Activated CD8-positive, alpha-beta T cell treated with anti-CD3 and anti-CD28 coated beads for 36 hours (primary cell): ENCODE measurements at regions not wholly inside any gene's neighbourhood (a gene's known extent, or its start where the extent isn't known, plus 50 kb on each side); places are given as distances from the start of the nearest gene placed in this dataset.

Source experiments
- ATAC-seq: fragments of 200-7000 bp; cut with Tn5 transposase; one replicate; pipeline ENCODE4 v1.10.0; 2021; ENCODE audit warnings: mild to moderate bottlenecking, moderate library complexity
- CTCF ChIA-PET: fragments of 350-600 bp; sonication (Branson Sonifier 250); formaldehyde crosslinking; loops from one replicate; lab custom pipeline; 2021; ENCODE audit warnings: antibody characterized with exemption; lab: Charles Lee
- POLR2A ChIA-PET: fragments of 350-600 bp; sonication (Branson Sonifier 250); formaldehyde crosslinking; loops from one replicate; lab custom pipeline; 2021; ENCODE audit warnings: antibody characterized with exemption; lab: Charles Lee
- DNase-seq: peaks from one replicate; pipeline ENCODE4 v3.0.0-alpha.2; 2020
- H3K27ac Mint-ChIP-seq: one replicate; pipeline ENCODE4 v1.8.0; 2021; ENCODE audit warnings: mild to moderate bottlenecking, mixed read lengths
- H3K27me3 Mint-ChIP-seq: one replicate; pipeline ENCODE4 v1.8.0; 2021; ENCODE audit warnings: mixed read lengths
- H3K36me3 Mint-ChIP-seq: one replicate; pipeline ENCODE4 v1.8.0; 2021; ENCODE audit warnings: low read depth, mixed read lengths
- H3K4me1 Mint-ChIP-seq: one replicate; pipeline ENCODE4 v1.8.0; 2021; ENCODE audit warnings: low read depth, mixed read lengths
- H3K4me3 Mint-ChIP-seq: one replicate; pipeline ENCODE4 v1.8.0; 2021; ENCODE audit warnings: mild to moderate bottlenecking, moderate library complexity, mixed read lengths
- H3K9me3 Mint-ChIP-seq: one replicate; pipeline ENCODE4 v1.8.0; 2021; ENCODE audit warnings: mixed read lengths
- intact Hi-C: fragments of 100-400 bp; cut with micrococcal nuclease; formaldehyde crosslinking; loops from one replicate; pipeline ENCODE4 v1.10.0; 2022
- TF ChIP-seq, protein P1 (sequence below): fragments of 200-600 bp; IDR thresholded peaks from one replicate; pipeline ENCODE4 v1.8.0; 2022; ENCODE audit warnings: antibody characterized with exemption, mild to moderate bottlenecking

DNA sequence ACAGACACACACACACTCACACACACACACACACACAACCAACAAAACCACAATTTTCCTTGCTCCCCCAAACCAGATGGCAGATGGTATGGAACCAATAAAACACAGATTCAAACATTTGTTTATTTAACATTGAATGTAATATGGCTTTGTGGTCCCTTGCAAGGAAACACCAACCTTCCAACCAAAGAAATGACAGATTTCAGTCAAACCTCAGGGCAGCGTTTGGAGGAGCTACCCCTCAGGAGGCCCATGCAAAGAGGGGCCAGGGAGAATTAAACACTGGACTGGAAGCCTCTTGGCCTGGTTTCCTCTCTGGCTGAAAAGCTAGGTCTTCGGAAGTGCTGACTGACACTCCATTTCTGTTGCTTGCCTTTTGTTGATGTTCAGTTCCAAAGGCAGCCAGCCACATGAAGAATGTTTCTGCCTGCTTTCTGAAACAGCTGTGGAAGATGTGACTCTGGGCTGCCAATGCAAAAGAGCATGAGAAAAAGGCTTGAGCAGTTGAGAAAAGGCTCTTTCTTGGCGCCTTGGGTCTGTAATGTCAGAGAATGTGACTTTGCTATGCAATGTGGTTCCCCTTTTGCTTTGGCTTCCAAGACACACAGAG lies 296.1 kb downstream of the RPLP1 start:
- Mint-ChIP-seq H3K27me3 (peaks cover 20% of the 10 kb centered on the region), H3K36me3 (peaks cover 7% of the 10 kb centered on the region), H3K4me3 (no peak overlapping the region), H3K27ac (no peak overlapping the region), H3K4me1 (peaks cover 43% of the 10 kb centered on the region), H3K9me3 (peaks cover 13% of the 10 kb centered on the region)
- ATAC-seq, result no peak
- DNase-seq, result no peak
- ChIA-PET POLR2A (no interaction called here), CTCF (interaction anchor here (1.3 to 2.0 kb wide), 2 partner anchors 26 to 272 kb away, joined by 4 to 5 read pairs; no protein-coding TSS in a partner anchor)
- intact Hi-C loops, result no loop called here
- TF ChIP-seq, protein P1, sequence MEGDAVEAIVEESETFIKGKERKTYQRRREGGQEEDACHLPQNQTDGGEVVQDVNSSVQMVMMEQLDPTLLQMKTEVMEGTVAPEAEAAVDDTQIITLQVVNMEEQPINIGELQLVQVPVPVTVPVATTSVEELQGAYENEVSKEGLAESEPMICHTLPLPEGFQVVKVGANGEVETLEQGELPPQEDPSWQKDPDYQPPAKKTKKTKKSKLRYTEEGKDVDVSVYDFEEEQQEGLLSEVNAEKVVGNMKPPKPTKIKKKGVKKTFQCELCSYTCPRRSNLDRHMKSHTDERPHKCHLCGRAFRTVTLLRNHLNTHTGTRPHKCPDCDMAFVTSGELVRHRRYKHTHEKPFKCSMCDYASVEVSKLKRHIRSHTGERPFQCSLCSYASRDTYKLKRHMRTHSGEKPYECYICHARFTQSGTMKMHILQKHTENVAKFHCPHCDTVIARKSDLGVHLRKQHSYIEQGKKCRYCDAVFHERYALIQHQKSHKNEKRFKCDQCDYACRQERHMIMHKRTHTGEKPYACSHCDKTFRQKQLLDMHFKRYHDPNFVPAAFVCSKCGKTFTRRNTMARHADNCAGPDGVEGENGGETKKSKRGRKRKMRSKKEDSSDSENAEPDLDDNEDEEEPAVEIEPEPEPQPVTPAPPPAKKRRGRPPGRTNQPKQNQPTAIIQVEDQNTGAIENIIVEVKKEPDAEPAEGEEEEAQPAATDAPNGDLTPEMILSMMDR, result no peak

DNA sequence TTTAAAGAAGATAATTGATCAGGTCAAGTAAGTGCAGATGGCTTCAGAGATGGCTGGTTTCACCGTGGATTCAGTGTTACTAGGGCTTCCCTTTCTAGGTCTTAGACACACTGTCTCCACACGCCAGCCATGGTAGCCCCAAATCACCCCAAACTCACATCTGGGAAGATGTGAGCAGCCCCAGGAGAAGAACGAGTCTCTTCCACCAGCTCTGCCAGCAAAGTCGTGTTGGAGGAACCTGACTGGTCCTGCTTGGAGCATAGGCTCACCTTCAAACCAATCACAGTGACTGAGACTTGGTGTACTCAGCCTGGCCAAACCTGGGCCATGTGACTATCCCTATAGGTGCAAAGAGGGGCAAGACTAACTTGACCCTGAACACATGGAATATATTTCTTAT lies 296.7 kb downstream of the RPLP1 start:
- ChIA-PET POLR2A (no interaction called here), CTCF (interaction anchor here (1.3 to 2.0 kb wide), 2 partner anchors 26 to 273 kb away, joined by 4 to 5 read pairs; no protein-coding TSS in a partner anchor)
- intact Hi-C loops, result no loop called here
- Mint-ChIP-seq H3K36me3 (peaks cover 12% of the 10 kb centered on the region), H3K27ac (no peak overlapping the region), H3K4me3 (no peak overlapping the region), H3K9me3 (peaks cover 17% of the 10 kb centered on the region), H3K27me3 (peaks cover 20% of the 10 kb centered on the region), H3K4me1 (peaks cover 43% of the 10 kb centered on the region)
- TF ChIP-seq, protein P1, result no peak
- ATAC-seq (no peak), DNase-seq (no peak)

DNA sequence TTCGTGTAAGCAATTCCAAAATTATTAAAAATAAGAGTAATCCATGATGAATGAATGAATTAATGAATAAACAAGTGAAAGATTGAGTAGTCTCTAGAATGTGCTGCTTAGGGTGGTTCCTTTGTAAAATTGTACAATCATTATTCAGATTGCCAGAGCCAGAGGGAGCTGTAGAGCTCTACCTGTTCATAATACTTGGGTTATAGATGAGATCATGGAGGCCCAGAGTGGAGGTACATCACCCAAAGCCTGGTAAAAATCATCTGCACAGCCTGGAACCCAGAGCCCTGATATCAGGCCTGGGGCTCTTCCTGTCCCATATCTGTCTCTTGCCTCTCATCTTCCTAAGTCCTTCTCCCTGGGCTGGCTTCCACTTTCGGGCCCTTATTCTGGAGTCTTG lies 297.2 kb downstream of the RPLP1 start:
- POLR2A ChIA-PET, result no interaction called here
- TF ChIP-seq, protein P1, result peak; percentile 61
- Mint-ChIP-seq H3K9me3 (peaks cover 22% of the 10 kb centered on the region), H3K4me1 (peaks cover 43% of the 10 kb centered on the region), H3K27me3 (peaks cover 19% of the 10 kb centered on the region), H3K27ac (no peak overlapping the region), H3K36me3 (peaks cover 17% of the 10 kb centered on the region), H3K4me3 (no peak overlapping the region)
- intact Hi-C loops, result loop anchor here (10.0 kb wide), 2 partner anchors 175 to 495 kb away; no protein-coding TSS in a partner anchor
- DNase-seq, result peak; percentile 45
- ATAC-seq, result peak; percentile 76
- CTCF ChIA-PET, result interaction anchor here (0.6 to 2.0 kb wide), 4 partner anchors 13 to 344 kb away, joined by 3 to 5 read pairs (median 4); no protein-coding TSS in a partner anchor

DNA sequence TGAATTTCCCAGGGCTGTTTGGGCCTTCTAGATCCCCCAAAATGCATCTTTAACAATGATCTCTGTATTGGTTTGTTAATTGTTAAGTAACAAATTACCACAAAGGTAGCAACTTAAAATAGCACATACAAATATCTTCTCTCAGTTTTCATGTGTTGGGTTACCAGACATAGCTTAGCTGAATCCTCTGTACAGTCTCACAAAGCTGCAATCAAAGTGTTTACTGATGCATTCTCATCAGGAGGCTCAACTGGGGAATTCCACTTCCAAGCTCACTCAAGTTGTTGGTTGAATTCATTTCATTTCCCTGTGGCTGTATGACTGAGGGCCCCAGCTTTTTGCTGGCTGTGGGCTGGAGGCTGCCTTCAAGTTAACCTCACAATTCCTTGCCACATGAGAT lies 297.6 kb downstream of the RPLP1 start:
- DNase-seq (no peak), ATAC-seq (no peak)
- peaks cover 17% of the 10 kb centered on the region for H3K36me3 Mint-ChIP-seq
- CTCF ChIA-PET, result interaction anchor here (0.6 to 1.1 kb wide), 3 partner anchors 9 to 343 kb away, joined by 3 to 5 read pairs (median 3); no protein-coding TSS in a partner anchor
- H3K4me1 Mint-ChIP-seq, result peaks cover 45% of the 10 kb centered on the region
- H3K27ac Mint-ChIP-seq, result no peak overlapping the region
- POLR2A ChIA-PET, result no interaction called here
- peaks cover 22% of the 10 kb centered on the region for H3K9me3 Mint-ChIP-seq
- intact Hi-C loops, result loop anchor here (10.0 kb wide), 2 partner anchors 175 to 495 kb away; no protein-coding TSS in a partner anchor
- no peak overlapping the region for H3K4me3 Mint-ChIP-seq
- TF ChIP-seq, protein P1, result no peak
- H3K27me3 Mint-ChIP-seq, result peaks cover 17% of the 10 kb centered on the region

DNA sequence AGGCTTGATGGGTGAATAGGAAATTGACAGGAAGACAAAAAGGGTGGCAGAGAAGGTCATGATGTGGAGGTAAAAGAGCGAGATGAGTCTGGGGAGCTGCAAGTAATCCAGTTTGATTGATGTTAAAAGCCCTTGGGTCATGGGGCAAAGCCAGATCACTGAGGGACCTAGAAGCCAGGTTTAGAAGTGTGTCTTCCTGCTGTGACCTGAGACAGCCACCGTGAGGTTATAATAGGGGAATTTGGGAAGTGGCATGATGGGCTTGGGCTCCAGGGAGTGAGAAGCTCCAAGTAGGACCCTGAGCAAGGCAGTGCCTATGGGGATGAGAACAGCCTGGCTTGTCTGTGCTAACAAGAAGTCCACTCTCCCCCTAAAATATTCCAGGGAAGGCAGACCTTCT lies 298.5 kb downstream of the RPLP1 start:
- peak overlapping the region; percentile 2 for H3K27ac Mint-ChIP-seq

More for the DNA sequence above, 298.5 kb downstream of the RPLP1 start:
- TF ChIP-seq, protein P1, result no peak
- DNase-seq, result no peak
- ATAC-seq, result no peak
- H3K4me3 Mint-ChIP-seq, result no peak overlapping the region
- peaks cover 17% of the 10 kb centered on the region for H3K36me3 Mint-ChIP-seq
- H3K27me3 Mint-ChIP-seq, result peaks cover 12% of the 10 kb centered on the region
- peaks cover 54% of the 10 kb centered on the region for H3K4me1 Mint-ChIP-seq
- POLR2A ChIA-PET, result interaction anchor here (0.6 to 1.3 kb wide), 2 partner anchors 10 to 391 kb away, joined by 3 to 4 read pairs; no protein-coding TSS in a partner anchor
- peaks cover 22% of the 10 kb centered on the region for H3K9me3 Mint-ChIP-seq
- CTCF ChIA-PET, result interaction anchor here (0.8 to 1.5 kb wide), 2 partner anchors 10 to 23 kb away, joined by 5 to 7 read pairs; no protein-coding TSS in a partner anchor
- intact Hi-C loops, result loop anchor here (10.0 kb wide), 2 partner anchors 176 to 494 kb away; no protein-coding TSS in a partner anchor
